Inferior parietal cortex (tissue), 1 donor: ENCODE measurements at regions not wholly inside any gene's neighbourhood (a gene's known extent, or its start where the extent isn't known, plus 50 kb on each side); places are given as distances from the start of the nearest gene placed in this dataset.
"Not testable (repeated sequence)": the region's sequence is repeated elsewhere in the genome, so short reads cannot be mapped to it uniquely, and the experiment has no call there.

Experiments
- DNase-seq: peaks from one replicate; pipeline ENCODE4 v3.0.0-alpha.2; 2016; ENCODE audit errors: extremely low spot score

DNA sequence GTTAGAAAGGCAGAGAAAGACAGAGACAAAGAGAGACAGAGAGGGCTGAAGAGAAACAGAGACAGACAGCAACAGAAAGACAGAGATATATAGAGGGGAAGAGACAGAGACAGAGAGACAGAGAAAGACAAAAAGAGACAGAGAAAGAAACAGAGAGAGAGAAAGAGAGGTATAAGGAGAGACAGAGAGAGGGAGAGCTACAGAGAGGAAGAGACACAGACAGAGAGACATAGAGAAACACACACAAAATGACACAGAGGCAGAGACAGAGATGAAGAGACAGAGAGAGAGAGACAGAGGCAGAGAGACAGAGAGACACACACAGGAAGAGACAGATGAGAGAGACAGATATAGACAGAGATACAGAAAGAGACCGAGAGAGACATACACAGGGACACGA is 168.6 kb downstream of the TMEM121 start:
- no peak for DNase-seq

DNA sequence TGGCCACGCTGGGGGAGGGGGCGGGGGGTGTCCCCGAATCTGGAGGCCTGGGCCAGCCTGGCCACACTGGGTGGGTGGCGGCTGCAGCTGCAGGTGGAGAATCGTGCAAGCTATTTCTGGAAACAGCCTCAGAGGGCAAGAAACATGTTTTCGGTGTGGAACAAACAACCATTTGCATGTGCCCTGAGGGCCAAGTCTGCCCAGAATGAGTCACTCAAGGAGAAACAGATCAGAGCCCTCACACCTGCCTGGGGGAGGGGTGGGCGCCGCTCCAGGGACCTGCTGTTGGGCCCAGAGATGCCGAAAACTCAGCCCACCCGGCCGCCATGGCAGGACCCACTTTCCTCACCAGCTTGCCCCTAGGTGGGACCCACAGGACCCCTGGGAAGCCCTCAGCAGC is 170.0 kb downstream of the TMEM121 start:
- not testable (repeated sequence) for DNase-seq

DNA sequence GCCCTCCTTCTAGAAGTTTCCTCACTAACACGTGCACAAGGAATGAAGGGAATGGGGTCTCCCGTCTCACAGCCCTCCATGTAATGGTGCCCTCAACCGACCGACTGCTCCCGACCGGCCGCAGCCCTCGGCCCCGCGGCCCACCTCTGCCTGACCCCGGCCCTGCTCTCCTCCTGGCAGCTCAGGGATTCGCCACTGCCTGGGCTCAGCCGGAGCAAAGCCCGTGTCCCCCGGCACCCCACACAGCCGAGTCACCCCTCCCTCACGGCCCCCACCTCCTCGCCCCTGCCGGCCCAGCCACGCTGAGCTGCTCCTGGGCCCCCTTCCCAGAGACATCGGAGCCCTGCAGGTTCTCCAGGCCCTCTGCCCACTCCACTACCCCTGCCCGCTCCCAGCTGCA is 171.0 kb downstream of the TMEM121 start:
- not testable (repeated sequence) for DNase-seq

DNA sequence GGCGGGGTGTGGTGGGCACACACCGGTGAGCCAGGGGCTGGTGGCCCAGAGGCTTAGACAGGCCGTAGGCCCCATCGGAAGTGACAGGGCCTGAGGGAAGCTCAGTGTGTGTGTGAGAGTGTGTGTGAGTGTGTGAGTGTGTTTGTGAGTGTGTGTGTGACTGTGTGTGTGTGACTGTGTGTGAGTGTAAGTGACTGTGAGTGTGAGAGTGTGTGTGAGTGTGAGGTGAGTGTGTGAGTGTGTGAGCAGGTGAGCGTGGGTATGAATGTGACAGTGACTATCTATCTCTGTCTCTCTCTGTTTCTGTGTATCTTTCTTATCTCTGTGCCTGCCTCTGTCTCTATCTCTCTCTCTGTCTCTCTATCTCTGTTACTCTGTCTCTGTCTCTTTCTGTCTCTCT is 171.6 kb downstream of the TMEM121 start:
- not testable (repeated sequence) for DNase-seq

DNA sequence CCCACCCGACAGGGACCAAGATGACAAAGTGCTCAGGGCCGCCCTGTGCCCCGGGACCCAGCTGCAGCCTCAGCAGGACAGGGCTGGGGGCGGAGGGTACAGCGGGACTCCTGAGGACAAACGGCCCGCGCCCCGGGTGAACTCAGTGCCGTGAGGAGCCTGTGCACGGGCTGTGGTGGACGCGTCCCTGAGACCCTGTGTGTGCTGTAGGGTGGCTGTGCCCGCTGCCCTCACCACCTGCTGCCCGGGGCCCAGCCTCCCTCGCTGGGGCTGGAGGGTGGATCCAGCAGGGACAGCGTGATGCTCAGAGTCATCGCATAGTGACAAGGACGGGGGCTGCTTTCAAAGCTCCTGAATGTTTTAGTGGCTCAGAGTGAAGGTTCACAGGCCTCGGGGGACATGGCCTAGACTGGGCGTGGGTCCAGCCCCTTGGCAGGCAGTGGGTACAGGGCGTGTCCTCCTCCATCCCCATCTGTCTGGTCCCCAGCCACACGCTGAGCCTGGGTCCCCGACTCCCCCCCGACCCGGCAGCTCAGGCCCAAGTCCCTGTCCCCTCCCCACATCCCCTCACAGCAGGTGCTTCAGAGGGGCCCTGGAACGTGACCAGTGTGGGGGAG is 172.7 kb downstream of the TMEM121 start:
- not testable (repeated sequence) for DNase-seq

DNA sequence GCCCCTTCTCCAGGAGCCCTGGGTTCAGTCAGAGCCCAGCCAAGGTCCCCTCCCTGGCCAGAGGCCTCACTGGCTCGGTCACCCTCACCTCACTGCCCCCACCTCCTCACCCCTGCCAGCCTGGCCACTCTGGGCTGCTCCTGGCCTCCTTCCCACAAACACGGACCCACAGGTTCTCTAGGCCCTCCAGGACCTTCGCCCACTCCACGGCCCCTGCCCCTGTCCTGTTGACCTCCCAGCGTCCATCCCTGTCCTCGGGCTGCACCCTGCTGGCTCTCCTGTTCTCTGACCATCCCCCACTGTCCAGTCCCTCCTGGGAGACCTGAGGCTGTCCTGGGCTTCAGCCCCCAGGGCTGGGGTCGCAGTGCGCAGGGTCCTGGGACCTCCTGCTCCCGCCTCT is 173.3 kb downstream of the TMEM121 start:
- DNase-seq: not testable (repeated sequence)

DNA sequence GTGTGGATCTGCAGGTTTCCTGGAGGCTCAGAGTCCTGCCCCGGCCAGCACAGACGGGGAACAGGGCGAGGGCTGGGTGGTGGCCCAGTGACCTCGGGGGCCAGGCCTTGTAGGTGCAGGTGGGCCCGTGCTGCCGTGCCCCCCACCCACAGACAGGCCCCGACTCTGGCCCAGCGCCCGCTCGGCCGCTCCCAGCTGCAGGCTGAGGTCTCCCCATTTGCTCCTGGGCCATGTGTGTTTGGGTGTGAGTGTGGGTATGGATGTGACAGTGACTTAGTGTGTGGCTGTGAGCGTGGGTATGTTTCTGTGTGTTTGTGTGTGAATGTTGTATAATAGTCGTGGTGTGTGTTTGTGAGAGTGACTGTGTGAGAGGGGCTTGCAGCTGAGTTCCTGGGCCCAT is 173.8 kb downstream of the TMEM121 start:
- not testable (repeated sequence) for DNase-seq

DNA sequence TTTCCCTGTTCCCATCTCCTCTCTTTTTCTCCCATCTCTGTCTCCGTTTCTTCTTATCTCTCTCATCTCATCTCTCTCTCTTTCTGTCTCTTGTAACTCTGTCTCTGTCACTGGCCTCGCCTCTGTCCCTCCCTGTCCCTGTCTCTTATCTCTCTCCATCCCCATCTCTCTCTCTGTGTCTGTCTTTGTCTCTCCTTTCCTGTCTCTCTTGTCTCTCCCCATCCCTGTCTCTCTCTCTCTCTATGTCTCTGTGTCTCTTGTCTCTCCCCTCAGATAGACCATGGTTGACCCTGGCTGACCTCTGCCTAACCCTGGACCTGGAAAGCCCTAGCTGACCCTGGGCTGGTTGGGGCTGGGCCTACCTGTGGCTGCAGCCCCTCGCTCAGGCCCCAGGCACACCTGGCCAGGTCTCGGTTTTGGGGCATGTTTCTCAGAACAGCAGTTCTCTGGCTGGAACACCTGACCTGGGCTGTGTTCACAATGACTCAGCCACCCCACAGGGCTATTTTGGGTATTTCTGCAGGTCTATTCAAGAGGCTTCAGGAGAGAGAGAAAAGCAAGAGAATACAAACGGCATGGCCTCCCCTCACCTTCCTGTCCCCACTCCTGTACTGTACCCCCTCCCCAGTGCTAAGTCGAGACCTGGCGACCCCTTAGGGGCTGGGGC is 174.4 kb downstream of the TMEM121 start:
- DNase-seq: no peak

DNA sequence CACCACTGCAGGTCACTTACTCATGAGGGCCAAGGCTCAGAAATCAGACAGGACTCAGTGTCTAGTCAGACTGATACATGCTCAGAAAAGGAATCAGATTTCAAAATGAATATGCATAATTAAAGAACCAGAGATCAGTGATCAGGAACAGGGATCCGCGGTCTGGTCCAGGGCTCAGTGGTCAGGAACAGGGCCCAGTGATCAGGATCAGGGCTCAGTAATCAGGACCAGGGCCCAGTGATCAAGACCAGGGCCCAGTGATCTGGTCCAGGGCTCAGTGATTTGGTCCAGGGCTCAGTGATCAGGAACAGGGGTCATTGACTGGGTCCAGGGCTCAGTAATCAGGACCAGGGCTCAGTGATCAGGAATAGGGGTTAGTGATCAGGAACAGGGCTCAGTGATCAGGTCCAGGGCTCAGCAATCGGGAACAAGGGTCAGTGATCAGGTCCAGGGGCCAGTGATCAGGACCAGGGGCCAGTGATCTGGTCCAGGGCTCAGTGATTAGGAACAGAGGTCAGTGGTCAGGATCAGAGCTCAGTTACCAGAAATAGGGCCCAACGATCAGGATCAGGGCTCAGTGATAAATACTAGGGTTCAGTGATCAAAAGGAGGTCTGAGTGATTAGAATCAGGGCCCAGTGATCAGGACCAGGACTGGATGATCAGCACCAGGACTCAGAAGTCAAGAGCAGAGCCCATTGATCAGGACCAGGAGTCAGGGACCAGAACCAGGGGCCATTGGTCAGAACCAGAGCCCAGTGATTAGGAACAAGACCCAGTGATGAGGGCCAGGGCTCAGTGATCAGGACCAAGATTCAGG is 175.3 kb downstream of the TMEM121 start:
- DNase-seq: no peak

DNA sequence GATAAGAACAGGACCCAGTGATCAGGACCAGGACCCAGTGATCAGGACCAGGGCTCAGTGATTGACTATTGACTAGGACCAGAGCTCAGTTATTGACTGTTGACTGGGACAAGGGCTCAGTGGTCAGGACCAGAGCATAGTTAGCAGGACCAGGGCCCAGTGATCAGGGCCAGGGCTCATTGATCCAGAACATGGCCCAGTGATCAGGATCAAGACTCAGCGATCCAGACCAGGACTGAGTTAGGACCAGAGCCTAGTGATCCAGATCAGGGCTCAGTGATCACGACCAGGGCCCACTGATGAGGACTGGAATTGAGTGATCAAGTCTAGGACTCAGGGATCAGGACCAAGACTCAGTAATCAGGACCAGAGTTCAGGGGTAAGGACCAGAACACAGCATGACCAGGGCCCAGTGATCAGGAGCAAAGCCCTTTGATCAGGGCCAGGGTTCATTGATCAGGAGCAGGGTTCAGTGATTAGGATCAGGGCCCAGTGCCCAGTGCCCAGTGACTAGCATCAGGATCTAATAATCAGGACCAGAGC is 176.0 kb downstream of the TMEM121 start:
- no peak for DNase-seq

DNA sequence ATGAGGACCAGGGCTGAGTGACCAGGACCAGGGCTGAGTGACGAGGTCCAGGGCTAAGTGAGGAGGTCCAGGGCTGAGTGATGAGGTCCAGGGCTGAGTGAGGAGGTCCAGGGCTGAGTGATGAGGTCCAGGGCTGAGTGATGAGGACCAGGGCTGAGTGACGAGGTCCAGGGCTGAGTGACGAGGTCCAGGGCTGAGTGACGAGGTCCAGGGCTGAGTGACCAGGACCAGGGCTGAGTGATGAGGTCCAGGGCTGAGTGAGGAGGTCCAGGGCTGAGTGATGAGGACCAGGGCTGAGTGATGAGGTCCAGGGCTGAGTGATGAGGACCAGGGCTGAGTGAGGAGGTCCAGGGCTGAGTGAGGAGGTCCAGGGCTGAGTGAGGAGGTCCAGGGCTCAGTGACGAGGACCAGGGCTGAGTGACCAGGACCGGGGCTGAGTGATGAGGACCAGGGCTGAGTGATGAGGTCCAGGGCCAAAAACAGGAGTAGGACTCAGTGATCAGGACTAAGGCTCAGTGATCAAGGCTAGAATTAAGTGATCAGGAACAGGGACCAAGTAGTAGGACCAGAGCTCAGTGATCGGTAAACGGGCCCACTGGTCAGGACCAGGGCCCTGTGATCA is 176.8 kb downstream of the TMEM121 start:
- not testable (repeated sequence) for DNase-seq

DNA sequence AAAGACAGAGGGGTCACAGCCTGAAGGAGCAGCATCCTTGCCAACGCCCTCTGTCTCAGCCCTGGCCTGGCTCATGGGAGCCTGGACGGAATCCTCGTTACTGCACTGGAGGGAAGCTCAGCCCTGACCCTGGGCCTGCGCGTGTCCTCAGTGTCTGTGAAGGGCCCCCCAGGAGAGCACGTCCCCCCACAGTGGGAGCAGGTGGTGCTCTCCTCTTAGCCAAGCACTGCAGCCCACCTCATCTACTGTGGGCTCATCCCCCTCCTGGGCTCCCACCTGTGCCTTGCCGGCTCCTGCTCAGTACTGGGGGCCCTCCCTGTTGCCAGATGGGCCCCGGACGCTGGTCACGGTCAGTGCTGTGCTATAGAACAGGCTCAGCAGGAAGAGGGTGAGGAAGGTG is 177.7 kb downstream of the TMEM121 start:
- DNase-seq: not testable (repeated sequence)

DNA sequence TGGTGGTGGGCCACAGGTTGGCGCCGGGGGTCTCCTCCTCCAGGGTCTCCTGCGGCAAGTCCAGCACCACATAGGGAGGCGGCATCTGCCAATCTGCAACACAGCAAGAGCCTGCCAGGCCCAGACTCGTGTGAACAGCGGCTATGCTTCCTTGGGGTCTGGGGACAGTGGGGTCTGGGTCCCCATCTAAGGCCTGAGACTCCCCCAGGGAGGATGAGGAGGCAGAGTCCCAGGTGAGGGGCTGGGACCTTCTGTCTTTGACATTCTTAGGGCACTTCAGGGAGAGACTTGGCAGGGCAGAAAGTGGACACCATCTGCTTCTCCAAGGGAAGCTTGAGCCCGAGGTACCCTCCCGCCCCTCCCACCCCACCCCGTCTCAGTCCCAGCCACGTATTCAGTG is 178.1 kb downstream of the TMEM121 start:
- DNase-seq: not testable (repeated sequence)

DNA sequence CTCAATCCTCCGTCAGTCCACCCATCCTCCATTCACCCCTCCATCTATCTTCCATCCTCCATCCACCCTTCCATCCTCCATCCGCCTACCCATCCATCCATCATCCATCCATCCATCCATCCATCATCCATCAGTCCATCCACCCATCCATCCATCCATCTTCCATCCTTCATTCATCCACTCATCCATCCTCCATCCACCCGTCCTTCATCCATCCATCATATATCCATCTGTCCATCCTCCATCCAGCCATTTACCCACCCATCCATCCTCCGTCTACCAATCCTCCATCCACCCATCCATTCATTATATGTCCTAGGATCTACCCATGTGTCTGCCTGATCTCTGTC is 179.1 kb downstream of the TMEM121 start:
- not testable (repeated sequence) for DNase-seq

DNA sequence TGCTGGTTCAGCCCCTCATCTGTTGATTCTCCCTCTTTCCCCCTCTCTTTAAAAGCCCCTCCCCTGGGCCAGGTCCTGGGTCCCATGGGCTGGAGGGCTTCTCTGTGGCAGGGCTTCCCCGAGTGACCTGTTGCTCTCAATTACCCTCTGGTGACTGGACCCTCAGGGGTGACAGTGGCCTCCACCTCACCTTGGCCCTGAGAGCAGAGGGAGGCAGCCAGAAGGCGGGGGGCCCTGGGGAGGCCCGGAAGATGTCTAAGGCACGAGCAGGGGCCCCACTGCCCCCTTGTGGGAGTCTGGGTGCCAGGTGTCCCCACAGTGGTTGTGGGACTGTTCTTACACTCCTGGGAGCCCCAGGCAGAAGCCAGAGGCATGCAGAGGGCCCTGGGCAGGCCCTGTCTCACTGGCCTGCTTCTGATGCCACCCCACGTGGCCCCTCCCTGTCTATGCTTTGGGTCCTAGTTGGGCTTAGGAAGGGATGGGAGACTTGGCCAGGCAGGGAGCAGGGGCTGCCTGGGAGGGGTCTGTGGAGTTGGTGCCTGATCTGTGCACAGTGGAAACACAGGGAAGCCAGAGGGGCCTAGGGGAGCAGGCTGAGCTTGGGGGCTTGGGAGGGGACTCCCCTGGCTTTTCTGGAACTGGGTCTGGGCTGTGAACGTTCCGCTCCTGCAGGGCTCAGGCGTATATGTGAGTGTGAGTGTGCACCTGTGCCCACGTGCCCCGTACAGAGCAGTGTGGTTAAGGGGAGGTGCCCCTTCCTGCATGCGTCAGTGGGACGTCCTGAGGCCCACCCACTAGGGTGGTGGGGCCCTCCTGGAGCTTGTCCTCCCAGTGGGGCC is 179.7 kb downstream of the TMEM121 start:
- not testable (repeated sequence) for DNase-seq

DNA sequence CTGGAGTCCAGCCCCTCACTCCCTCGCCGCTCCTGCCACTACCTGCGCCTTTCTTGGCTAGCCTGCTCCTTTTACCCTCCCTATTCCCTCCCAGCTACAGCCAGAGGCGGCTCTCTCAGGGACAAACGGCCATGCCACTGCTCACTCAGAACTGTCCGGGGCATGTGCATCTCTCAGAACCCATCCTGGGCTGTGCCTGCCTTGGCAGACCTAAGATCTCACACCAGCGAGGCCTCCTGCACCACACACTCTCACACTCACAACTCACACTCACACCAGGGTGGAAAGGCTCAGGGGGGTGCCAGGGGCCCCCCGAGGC is 180.3 kb downstream of the TMEM121 start:
- DNase-seq: not testable (repeated sequence)

DNA sequence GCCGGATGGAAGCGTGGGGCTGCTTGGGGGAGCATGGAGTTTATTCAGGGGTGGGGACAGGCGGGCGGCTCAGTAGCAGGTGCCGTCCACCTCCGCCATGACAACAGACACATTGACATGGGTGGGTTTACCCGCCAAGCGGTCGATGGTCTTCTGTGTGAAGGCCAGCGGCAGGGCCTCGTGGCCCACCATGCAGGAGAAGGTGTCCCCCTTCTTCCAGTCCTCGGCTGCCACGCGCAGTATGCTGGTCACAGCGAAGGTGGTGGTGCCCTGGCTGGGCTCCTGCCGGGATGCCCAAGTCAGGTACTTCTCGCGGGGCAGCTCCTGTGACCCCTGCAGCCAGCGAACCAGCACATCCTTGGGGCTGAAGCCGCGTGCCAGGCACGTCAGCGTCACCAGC is 180.7 kb downstream of the TMEM121 start:
- DNase-seq: not testable (repeated sequence)

DNA sequence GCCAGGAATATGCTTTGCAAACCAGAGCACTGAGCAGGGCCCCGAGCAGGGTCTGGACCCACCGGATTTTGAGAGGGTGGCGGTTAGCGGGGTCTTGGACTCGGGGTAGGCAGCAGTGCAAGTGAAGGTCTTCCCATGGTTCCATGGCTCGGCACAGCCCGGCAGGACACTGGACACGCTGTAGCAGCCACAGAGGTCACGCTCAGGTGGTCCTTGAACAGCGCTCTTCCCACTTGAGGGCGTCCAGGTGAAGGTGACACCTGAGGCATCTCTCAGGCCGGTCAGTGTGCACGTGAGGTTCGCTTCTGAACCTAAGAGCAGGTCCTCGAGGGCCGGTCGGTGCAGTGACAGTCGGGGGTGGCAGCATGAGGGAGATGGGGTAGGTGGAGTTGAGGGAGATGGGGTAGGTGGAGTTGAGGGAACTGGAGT is 181.4 kb downstream of the TMEM121 start:
- not testable (repeated sequence) for DNase-seq

DNA sequence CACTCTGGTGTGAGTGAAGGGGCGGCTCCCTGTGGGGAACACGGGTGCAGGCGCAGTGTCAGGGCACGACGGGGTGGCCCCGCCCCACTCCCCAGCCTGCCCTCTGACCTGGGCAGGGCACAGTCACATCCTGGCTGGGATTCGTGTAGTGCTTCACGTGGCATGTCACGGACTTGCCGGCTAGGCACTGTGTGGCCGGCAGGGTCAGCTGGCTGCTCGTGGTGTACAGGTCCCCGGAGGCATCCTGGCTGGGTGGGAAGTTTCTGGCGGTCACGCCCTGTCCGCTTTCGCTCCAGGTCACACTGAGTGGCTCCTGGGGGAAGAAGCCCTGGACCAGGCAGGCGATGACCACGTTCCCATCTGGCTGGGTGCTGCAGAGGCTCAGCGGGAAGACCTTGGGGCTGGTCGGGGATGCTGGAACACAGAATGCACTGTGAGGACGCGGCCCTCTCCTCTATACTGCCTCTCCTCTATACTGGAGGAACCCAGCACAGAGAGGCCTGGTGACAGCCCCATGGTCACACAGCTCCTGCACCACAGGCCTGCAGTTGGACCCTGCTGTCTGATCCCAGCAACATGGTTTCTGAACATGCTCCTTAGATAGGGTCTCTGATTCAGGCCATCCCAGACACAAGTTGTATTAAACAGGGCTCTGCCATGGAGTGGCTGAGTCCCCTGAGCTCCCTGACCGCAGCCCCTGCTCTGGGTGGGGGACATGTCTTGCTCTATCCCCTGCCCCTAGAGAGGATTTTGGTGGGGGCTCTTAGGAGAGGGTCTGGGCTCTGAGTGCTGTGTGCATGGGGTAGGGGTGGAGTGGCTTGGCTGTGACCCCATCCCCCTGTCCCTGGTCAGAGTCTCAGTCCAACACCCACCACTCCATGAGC is 182.1 kb downstream of the TMEM121 start:
- DNase-seq: not testable (repeated sequence)
